HEK293 (cell line): ENCODE measurements at regions not wholly inside any gene's neighbourhood (a gene's known extent, or its start where the extent isn't known, plus 50 kb on each side); places are given as distances from the start of the nearest gene placed in this dataset.

Experiments used
- PRDM10 ChIP-seq: fragments of 450-650 bp; formaldehyde crosslinking; IDR thresholded peaks from 2 replicates; pipeline ENCODE4 v1.5.1; 2016; ENCODE audit warnings: missing biosample characterization, missing genetic modification characterization
- SETDB1 ChIP-seq: IDR thresholded peaks from one replicate; pipeline ENCODE4 v1.6.1; 2017; ENCODE audit warnings: mild to moderate bottlenecking, low read length, moderate library complexity, mixed read lengths; ENCODE audit not compliant: insufficient read length
- SP2 ChIP-seq: fragments of 450-650 bp; formaldehyde crosslinking; IDR thresholded peaks from 2 replicates; pipeline ENCODE4 v1.5.1; 2016; ENCODE audit warnings: missing biosample characterization, missing genetic modification characterization
- YY1 ChIP-seq: fragments of 450-650 bp; formaldehyde crosslinking; IDR thresholded peaks from 2 replicates; pipeline ENCODE4 v1.5.1; 2018; ENCODE audit warnings: missing biosample characterization, missing genetic modification characterization
- TF ChIP-seq, protein P1 (sequence below): fragments of 450-650 bp; formaldehyde crosslinking; IDR thresholded peaks from 2 replicates; pipeline ENCODE4; 2016; ENCODE audit warnings: missing biosample characterization, missing genetic modification characterization
- TF ChIP-seq, protein P2 (sequence below): fragments of 450-650 bp; formaldehyde crosslinking; IDR thresholded peaks from 2 replicates; pipeline ENCODE4 v1.5.1; 2016; ENCODE audit warnings: missing biosample characterization, missing genetic modification characterization

- TF ChIP-seq, protein P1, sequence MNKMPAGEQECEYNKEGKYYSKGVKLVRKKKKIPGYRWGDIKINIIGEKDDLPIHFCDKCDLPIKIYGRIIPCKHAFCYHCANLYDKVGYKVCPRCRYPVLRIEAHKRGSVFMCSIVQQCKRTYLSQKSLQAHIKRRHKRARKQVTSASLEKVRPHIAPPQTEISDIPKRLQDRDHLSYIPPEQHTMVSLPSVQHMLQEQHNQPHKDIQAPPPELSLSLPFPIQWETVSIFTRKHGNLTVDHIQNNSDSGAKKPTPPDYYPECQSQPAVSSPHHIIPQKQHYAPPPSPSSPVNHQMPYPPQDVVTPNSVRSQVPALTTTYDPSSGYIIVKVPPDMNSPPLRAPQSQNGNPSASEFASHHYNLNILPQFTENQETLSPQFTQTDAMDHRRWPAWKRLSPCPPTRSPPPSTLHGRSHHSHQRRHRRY (tag by site-specific recombination) = no peak
- TF ChIP-seq PRDM10 (tag by site-specific recombination) = no peak
- TF ChIP-seq SP2 (tag by site-specific recombination) = no peak
- TF ChIP-seq SETDB1 = no peak
- TF ChIP-seq, protein P2, sequence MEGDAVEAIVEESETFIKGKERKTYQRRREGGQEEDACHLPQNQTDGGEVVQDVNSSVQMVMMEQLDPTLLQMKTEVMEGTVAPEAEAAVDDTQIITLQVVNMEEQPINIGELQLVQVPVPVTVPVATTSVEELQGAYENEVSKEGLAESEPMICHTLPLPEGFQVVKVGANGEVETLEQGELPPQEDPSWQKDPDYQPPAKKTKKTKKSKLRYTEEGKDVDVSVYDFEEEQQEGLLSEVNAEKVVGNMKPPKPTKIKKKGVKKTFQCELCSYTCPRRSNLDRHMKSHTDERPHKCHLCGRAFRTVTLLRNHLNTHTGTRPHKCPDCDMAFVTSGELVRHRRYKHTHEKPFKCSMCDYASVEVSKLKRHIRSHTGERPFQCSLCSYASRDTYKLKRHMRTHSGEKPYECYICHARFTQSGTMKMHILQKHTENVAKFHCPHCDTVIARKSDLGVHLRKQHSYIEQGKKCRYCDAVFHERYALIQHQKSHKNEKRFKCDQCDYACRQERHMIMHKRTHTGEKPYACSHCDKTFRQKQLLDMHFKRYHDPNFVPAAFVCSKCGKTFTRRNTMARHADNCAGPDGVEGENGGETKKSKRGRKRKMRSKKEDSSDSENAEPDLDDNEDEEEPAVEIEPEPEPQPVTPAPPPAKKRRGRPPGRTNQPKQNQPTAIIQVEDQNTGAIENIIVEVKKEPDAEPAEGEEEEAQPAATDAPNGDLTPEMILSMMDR (tag by site-specific recombination) = no peak
- no peak for TF ChIP-seq YY1 (tag by site-specific recombination)
Observed at GRCh38 chr9:16310278-16311110, 560.0 kb downstream of the BNC2 start.
